ENCODE measurements at regions not wholly inside any gene's neighbourhood (a gene's known extent, or its start where the extent isn't known, plus 50 kb on each side); places are given as distances from the start of the nearest gene placed in this dataset.

GRCh38 chr1:218525451-218526197, 180.5 kb downstream of the TGFB2 start:
- no peak for DNase-seq (ENCODE audit: low read depth in 2 of 2, low spot score in 1 of 2)

- no peak for DNase-seq (ENCODE audit: low read depth in 2 of 2, low spot score in 1 of 2)
Measured at GRCh38 chr1:218526198-218526580, 181.1 kb downstream of the TGFB2 start.

- DNase-seq (ENCODE audit: low read depth in 2 of 2, low spot score in 1 of 2) = no peak
Measured at GRCh38 chr1:218527737-218528136, 182.6 kb downstream of the TGFB2 start.

- DNase-seq (ENCODE audit: low read depth in 2 of 2, low spot score in 1 of 2) = no peak
Measured at GRCh38 chr1:218529646-218530300, 184.6 kb downstream of the TGFB2 start.

- DNase-seq (ENCODE audit: low read depth in 2 of 2, low spot score in 1 of 2) = no peak
Measured at GRCh38 chr1:218531936-218532335, 186.8 kb downstream of the TGFB2 start.

DNA sequence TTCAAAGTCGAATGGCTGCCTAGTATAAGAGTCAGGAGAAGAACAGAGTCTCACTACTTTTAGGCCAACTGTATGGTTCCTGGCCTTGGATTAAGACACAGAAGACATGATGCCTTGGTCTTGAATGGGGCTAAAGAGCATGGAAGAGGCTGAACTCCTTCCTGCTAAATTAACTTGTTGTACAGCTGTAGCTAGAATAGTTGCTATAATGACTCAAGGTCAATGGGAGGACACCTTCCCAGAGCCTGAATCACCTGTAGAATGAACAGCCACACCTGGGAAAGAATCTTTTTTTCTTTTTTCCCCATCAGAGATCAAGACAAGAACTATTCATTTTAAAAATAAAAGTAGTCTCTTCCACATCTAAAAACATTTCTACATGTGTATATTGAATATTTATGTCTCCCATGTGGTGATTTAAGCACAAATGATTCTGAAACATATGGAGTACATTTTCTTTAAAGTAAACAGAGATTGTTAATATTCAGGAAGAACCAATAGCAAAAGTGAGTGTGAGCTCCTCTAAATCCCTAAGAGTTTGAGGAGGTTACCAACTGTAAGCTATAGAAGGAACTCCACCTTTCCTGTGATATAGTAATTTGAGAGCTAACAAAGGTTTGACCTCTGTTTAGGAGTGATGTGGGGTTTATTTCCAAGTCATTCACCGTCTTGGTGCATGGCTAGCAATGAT, 191.3 kb downstream of the TGFB2 start:
- DNase-seq (ENCODE audit: low read depth in 2 of 2, low spot score in 1 of 2) = no peak

DNA sequence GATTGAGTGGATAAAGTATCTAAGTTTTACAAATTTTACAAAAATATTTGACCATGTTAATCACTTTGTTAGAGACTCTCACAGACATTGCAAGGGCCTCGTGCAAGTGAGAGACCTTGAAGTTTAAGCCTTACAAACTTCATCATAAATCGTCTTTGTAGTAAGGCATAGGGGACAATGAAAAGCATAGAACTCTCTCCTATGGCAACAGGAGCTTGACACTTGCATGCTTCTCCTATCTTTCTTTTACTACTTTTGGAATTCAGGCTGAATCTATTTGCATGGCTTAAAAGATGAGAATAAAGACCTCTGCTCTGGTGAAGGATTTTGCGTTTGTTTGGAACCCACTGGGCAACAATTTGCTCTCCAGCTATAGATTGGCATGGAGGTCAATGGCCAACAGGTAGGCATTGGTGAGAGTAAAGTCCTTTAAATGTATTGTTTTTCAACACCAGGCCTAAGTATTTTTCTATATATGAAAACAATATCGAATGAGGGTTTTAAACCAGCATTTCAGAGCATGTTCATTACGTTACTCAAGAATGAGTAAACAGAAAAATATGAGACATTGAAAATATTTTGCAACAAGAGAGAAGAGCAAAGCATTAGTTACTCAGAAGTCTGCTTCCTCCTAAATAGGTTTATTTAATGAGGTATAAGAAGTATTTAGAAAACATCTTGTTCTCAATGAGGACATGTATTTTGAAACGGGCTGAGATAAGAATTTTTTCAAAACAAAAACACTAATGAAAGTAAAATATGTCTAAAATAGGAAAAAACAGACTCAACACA, 192.2 kb downstream of the TGFB2 start:
- no peak for DNase-seq (ENCODE audit: low read depth in 2 of 2, low spot score in 1 of 2)

DNA sequence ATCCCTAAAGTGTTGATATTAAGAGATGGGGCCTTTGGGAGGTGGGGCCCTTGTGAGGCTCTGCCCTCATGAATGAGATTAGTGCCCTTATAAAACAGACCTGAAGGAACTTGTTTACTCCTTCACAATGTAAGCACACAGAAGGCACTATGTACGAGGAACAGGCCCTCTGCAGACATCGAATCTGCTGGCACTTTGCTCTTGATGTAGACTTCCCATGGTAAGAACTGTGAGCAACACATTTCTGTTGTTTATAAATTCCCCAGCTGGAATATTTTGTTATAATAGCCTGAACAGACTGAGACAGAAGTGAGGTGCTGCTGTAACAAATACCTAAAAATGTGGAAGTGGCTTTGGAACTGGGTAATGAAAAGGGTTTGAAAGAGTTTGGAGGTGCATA, 193.2 kb downstream of the TGFB2 start:
- no peak for DNase-seq (ENCODE audit: low read depth in 2 of 2, low spot score in 1 of 2)

DNA sequence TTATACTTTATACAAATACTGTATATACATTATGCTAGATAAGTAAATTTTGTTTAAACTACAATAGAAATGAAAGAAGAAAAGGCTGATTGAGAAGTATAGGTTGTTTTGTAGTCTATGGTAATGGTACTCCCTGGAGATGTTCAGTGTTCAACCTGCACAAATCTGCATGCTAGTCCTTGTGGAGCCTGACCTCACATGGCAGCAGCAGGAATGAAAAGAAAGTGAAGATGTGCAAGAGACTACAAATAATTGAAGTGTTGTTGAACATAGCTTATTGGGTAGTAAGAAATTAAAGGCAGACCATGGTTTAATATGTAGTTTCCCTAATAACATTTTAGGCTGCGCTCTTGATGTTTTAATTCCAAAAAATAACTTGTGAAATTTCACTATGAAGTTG, 201.2 kb downstream of the TGFB2 start:
- DNase-seq (ENCODE audit: low read depth in 2 of 2, low spot score in 1 of 2) = no peak

- DNase-seq (ENCODE audit: low read depth in 2 of 2, low spot score in 1 of 2) = no peak
Measured at GRCh38 chr1:218547957-218548730, 203.0 kb downstream of the TGFB2 start.

DNA sequence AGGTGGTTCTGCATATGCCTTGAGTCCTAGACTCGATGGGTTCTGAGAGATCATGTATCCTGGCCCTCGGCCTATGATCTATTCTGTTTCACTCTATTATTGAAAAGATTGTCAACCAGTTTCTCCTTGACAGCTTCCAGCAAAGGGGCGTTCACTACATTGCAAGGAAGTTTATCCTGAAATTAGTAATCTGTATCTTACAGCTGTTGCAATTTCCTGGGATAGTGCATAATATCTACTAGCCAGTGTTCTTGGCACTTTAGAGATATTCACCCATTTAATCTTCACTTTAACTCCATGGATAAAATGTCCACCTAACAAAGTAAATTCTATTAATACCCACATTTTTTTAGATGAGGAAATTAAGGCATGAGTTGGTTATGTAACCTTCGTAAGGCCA, 203.6 kb downstream of the TGFB2 start:
- DNase-seq (ENCODE audit: low read depth in 2 of 2, low spot score in 1 of 2) = no peak

DNA sequence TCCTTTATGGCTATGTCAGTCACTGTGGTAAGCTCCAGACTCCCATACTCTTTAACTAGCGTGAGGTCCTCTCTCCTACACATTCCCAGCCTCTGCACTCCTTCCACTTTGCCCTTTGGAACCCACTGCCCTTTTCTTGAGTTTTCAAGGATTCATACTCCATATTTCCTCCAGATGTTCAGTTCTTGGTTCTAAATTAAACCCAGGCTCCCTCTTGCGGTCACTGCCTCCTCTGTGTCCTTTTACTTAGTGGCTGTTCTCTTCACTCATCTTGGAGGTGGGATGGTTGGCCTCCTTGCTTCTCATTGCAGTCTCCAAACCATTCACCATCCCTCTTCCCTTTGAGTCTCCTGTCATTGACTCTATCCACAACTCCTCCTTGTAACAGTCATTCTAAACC, 208.1 kb downstream of the TGFB2 start:
- DNase-seq (ENCODE audit: low read depth in 2 of 2, low spot score in 1 of 2) = no peak

DNA sequence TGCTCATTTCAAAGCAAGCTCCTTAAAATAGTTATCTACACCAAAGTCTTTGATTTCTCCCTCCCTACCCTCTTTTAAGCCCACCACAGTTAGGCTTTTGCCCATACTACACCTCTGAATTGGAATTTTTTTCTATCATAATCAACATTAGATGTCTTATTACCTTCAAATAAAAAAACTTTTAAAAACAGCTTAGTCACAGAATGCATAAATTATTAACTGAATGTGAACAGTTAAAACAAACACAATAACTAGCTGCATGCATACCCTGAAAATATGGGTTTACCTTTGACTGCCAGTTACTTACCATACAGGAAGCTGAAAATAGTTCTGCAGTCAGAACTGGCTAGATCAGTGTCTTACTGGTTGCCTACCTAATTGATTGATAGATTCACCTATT, 210.9 kb downstream of the TGFB2 start:
- no peak for DNase-seq (ENCODE audit: low read depth in 2 of 2, low spot score in 1 of 2)

DNA sequence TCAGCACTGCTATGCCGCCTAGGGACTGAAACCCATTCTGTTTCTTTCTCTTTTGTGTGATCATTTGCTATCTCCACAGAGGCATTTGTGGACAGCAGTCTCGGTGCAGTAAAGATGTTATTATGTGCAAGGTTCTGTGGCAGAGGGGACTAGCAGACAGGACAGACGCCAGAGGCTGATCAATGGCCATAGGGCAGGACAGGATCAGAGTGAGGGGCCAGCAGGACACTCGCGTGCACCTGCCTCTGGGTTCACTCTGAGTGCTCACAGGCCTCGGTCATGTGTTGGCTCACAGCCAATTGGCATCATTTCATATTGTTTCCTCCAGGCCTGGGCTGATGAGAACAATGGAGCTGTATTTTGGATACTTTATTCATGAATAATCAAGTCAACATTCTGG, 212.6 kb downstream of the TGFB2 start:
- no peak for DNase-seq (ENCODE audit: low read depth in 2 of 2, low spot score in 1 of 2)

DNA sequence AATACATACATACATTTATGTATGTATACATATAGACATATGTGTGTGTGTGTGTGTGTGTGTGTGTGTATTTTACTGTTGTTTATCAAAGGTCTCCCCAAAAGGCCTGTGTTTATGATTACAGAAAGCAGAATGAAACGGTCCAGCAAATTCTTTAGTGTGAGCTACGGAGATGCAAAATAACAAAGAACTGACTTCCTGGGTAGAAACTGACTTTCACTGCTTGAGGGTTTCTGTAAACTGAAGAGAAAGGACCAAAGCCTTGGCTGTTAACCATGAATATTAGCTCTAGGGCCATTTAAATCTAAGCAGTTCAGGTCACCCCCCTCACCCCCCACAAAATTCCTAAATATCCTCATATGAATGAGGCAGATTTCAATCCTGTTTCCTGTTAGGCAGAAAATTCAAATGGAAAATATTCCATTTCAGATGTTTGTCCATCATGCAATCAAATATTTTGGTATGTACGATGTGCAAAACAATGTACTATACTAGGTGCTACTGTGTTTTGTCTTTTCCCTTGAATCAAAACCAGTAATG, 213.2 kb downstream of the TGFB2 start:
- DNase-seq (ENCODE audit: low read depth in 2 of 2, low spot score in 1 of 2) = no peak

DNA sequence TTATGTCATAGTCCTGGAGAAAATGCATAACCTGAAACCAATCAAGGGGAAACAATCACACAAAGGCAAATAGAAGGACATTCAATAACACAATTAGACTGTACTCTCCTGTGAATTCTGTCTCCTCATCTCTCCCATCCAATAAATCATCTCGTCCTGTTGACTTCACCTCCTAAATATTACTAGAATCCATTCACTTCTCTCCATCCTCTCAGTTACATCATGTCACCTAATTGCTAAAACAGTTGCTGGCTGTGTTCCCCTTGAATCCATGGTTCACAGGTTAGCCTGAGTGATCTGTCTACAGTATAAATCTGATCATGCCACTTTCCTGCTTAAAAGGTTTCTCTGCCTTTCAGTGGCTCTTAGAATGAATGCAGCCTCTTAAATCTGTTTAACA, 220.2 kb downstream of the TGFB2 start:
- no peak for DNase-seq (ENCODE audit: low read depth in 2 of 2, low spot score in 1 of 2)

GRCh38 chr1:218568962-218569550, 223.9 kb downstream of the TGFB2 start:
- no peak for DNase-seq (ENCODE audit: low read depth in 2 of 2, low spot score in 1 of 2)

DNA sequence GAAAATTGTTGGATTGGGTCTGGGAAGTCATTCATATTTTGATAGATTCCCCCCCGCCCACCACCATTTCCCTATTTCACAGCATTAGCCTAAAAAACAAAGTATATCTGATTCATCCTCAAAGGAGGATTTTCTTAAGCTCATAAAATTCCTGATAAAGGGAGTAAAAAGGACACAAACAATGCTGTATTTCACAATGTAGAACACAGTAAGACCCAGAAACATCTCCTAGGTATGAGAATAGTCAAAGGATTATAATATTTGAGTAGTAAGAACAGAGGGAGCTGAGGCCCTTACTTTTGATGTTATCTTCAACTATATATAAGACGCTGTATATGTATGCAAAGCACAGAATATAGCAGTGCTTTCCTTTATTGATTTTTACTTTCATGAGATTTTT, 225.3 kb downstream of the TGFB2 start:
- DNase-seq (ENCODE audit: low read depth in 2 of 2, low spot score in 1 of 2) = no peak

DNA sequence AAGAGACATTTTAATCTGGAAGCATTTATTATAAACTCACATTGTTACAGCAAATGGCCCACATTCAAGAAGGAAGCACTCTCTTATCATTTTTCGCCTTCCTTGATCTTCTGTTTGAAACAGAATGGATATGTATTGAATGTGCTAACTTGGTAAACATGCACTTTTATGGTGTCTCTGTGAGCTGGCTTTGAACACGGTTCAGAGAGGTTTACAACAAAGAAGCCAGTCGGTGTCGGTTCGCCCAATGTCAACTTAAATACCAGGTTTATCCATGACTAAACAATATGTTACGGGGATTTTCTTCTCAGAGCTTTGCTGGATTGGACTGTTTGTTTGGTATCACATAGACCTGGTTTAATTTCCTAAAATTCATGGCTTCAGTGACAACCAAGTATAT, 226.4 kb downstream of the TGFB2 start:
- DNase-seq (ENCODE audit: low read depth in 2 of 2, low spot score in 1 of 2) = no peak

DNA sequence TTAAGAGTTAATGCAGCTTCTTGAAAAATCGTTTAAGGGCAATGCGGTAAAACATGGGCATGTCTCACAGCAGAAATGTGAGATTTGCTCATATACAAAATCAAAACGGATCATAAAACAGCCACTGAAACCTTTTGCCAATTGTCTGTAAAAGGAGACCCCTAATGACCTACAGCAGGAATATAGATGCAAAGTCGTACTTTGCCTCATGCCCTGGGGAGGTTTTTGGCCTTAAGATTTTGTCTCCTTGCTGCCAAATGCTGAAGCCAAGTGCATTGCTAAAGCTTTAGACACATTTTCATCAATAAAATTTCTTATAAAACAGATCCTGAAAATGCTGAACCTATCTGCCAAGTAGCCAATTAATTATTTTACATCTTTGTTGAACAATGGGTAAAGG, 226.9 kb downstream of the TGFB2 start:
- no peak for DNase-seq (ENCODE audit: low read depth in 2 of 2, low spot score in 1 of 2)

Data from stimulated activated CD8-positive, alpha-beta memory T cell treated with anti-CD3 and anti-CD28 coated beads, Interleukin-4, amount 100 ng/mL, for 4 hours (primary cell).